ENCODE measurements at regions not wholly inside any gene's neighbourhood (a gene's known extent, or its start where the extent isn't known, plus 50 kb on each side); places are given as distances from the start of the nearest gene placed in this dataset.

DNA sequence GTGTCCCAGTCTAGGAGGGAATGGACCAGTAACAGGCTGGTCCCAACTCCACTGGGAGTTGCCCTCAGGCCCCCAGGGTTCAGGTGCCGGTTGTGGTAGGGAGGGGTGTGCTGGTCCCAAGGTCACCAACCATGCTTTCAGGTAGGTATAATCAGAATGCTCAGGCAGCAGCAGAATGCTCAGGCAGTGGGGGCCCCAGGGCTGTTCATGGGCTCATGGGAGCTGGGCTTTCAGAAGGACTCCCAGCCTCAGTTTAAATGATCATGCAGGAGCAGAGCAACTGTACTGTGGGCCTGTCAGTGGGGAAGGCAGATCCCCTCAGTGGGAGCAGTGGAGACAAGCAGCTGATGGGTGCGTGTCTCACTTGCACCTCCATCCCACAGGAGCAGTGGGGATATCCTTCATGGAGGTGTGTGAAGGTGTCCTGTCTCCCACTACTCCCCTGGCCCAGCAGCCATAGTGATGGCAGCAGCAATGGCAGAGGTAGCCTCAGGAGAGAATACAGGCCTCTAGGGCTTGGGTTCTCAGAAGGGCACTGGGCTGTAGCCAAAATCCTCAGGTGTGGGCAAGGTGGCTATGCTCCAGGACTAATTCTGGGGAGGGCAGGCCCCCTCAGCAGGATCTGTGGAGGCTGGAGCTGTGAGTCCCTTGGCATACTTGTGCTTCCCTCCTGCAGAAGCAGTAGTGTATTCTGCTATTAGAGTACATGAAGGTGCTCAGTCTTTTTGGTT, 917.3 kb upstream of the B3GALT2 start:
- TF ChIP-seq GATA2 (IDR thresholded peaks at IDR 0.05; ENCODE audit: low read depth, low read length) (no peak), GATA3 (IDR thresholded peaks at IDR 0.05; ENCODE audit: low read depth, low read length) (no peak)
